ENCODE measurements at regions not wholly inside any gene's neighbourhood (a gene's known extent, or its start where the extent isn't known, plus 50 kb on each side); places are given as distances from the start of the nearest gene placed in this dataset.

- Mint-ChIP-seq H3K27me3 (ENCODE audit: low read depth) (no peaks in the 10 kb centered on the region), H3K9me3 (no peaks in the 10 kb centered on the region), H3K36me3 (no peaks in the 10 kb centered on the region), H3K27ac (no peak overlapping the region), H3K4me1 (peaks cover 8% of the 10 kb centered on the region), H3K4me3 (no peak overlapping the region)
- no peak for TF ChIP-seq ZSCAN18 (CRISPR knock-in tag; IDR thresholded peaks at IDR 0.05)
- TF ChIP-seq E2F4 (CRISPR knock-in tag; IDR thresholded peaks at IDR 0.05; ENCODE audit: borderline replicate concordance, low read depth) = no peak
- no peak for TF ChIP-seq ZNF396 (CRISPR knock-in tag; IDR thresholded peaks at IDR 0.05; ENCODE audit: borderline replicate concordance)
- TF ChIP-seq TEAD1 (CRISPR knock-in tag; IDR thresholded peaks at IDR 0.05) = no peak
- TF ChIP-seq ZNF416 (CRISPR knock-in tag; IDR thresholded peaks at IDR 0.05) = no peak
- TF ChIP-seq EMX1 (CRISPR knock-in tag; IDR thresholded peaks at IDR 0.05) = no peak
- TF ChIP-seq ZMAT4 (CRISPR knock-in tag; IDR thresholded peaks at IDR 0.05) = no peak
- no peak for TF ChIP-seq STAT6 (CRISPR knock-in tag; conservative IDR thresholded peaks at IDR 0.05; ENCODE audit: low read depth)
- TF ChIP-seq IRF2 (CRISPR knock-in tag; IDR thresholded peaks at IDR 0.05; ENCODE audit: borderline replicate concordance, low read depth) = no peak
- no peak for TF ChIP-seq RORB (CRISPR knock-in tag; IDR thresholded peaks at IDR 0.05)
- no peak for TF ChIP-seq GRHL2 (CRISPR knock-in tag; IDR thresholded peaks at IDR 0.05; ENCODE audit: insufficient replicate concordance, severe bottlenecking)
- TF ChIP-seq ZNF671 (CRISPR knock-in tag; IDR thresholded peaks at IDR 0.05) = no peak
- TF ChIP-seq JAZF1 (CRISPR knock-in tag; IDR thresholded peaks at IDR 0.05) = no peak
- no peak for TF ChIP-seq OVOL2 (CRISPR knock-in tag; IDR thresholded peaks at IDR 0.05; ENCODE audit: borderline replicate concordance)
- TF ChIP-seq FOXP4 (CRISPR knock-in tag; IDR thresholded peaks at IDR 0.05) = no peak
- no peak for TF ChIP-seq ERG (CRISPR knock-in tag; IDR thresholded peaks at IDR 0.05)
- TF ChIP-seq ZNF423 (CRISPR knock-in tag; IDR thresholded peaks at IDR 0.05) = no peak
- no peak for TF ChIP-seq NR3C1 (CRISPR knock-in tag; conservative IDR thresholded peaks at IDR 0.05; ENCODE audit: low read depth)
- TF ChIP-seq GABPB1 (CRISPR knock-in tag; IDR thresholded peaks at IDR 0.05) = no peak
- no peak for TF ChIP-seq NR1H2 (CRISPR knock-in tag; IDR thresholded peaks at IDR 0.05)
- no peak for DNase-seq (ENCODE audit: low spot score)
- ChIA-PET POLR2A (no interaction called here), CTCF (interaction anchor here (0.6 kb wide), 1 partner anchor 661 kb away, joined by 3 read pairs; no protein-coding TSS in a partner anchor)
- ATAC-seq = no peak
These were observed 463.2 kb downstream of the KLF12 start for GRCh38 chr13:73671011-73671410.

Measured in WTC11 (cell line).